Choroid plexus epithelial cell (primary cell): ENCODE measurements at regions not wholly inside any gene's neighbourhood (a gene's known extent, or its start where the extent isn't known, plus 50 kb on each side); places are given as distances from the start of the nearest gene placed in this dataset.

Source experiments
- DNase-seq: peaks from one replicate; pipeline ENCODE4 v3.0.0-alpha.2; 2010; ENCODE audit warnings: low read depth
- H3K4me3 ChIP-seq: 2 replicates; pipeline ENCODE4 v1.5.1; 2011; ENCODE audit warnings: low read depth, mild to moderate bottlenecking, control low read depth, low read length, moderate library complexity
- CTCF ChIP-seq: conservative IDR thresholded peaks from 2 replicates; pipeline ENCODE4 v1.5.1; 2011; ENCODE audit warnings: low read depth, mild to moderate bottlenecking, control low read depth, inconsistent platforms, low read length, moderate library complexity

GRCh38 chr1:114260805-114261484 is 107.3 kb upstream of the SYT6 start:
- TF ChIP-seq CTCF = no peak
- DNase-seq = no peak

DNA sequence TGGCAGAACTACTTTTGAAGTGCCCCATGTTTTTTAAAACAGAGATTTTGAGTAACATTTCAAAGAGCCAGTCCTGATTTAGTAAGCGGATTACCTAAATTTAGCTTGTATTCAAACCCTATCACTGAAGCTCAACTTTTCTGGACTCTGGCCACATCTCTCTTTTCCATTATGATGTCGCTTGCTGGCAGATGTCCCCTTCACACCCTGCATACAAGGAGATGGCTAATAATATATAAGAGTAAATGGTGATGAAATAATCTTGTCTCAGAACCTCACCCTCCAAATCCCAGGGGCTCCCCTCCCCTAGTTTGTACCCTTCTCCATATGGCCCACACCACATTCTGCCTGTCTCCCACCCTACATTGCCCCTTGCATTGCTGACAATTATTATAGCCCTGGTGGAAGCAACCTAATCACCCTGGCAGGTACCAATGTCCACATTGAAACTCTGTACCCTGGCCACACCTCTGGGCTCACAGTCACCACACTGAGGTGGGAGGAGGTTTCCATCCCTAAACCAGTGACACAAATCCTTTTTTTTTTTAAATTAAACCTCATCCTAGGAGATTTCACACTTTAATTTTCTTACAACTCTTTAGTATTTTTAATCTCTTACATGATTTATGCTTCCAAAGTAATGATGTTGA is 106.0 kb upstream of the SYT6 start:
- no peak overlapping the region for H3K4me3 ChIP-seq
- TF ChIP-seq CTCF = no peak
- no peak for DNase-seq

More at GRCh38 chr1:114260805-114261484, 107.3 kb upstream of the SYT6 start:
- no peak overlapping the region for H3K4me3 ChIP-seq

GRCh38 chr1:114258633-114259032 is 105.0 kb upstream of the SYT6 start:
- H3K4me3 ChIP-seq = no peak overlapping the region
- no peak for DNase-seq
- TF ChIP-seq CTCF = no peak

- no peak for TF ChIP-seq CTCF
- H3K4me3 ChIP-seq = no peak overlapping the region
- no peak for DNase-seq
Observed at GRCh38 chr1:114258074-114258473, 104.4 kb upstream of the SYT6 start.

DNA sequence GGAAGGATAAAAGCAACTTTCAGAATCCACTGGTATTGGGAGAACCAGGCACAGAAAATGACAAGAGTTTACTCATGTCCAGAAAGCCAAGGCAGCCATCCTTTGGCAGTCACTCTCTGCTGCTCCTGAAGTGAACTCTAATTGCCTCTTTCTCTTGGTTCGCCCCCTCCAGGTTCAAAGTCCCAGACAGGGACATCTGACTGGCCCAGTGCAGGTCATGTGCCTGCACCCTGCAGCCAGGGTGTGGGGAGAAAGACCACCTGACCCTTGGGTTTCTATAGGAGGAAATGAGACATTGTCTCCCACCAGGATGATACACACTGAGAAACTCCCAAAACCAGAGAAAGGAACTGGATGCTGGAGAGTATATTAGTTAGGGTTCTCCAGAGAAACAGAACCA is 103.9 kb upstream of the SYT6 start:
- no peak for DNase-seq
- no peak for TF ChIP-seq CTCF
- H3K4me3 ChIP-seq = no peak overlapping the region

DNA sequence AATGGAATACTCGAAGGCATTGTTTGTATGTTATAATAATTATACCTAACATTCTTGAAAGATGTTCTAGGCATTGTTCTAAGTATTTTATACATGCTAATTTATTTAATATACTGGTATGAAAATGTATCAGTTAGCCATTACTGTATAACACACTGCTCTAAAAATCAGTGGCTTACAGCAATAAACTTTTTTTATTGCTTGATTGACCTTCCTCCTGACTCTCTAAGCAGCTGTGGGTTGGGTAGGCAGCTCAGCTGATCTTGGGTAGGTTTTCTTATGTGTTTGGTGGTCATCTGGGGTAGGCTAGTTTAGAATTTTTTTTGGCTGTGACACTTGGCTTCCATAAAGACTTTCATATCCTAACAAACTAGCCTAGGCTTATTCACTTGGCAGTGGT is 100.2 kb upstream of the SYT6 start:
- no peak for TF ChIP-seq CTCF
- no peak overlapping the region for H3K4me3 ChIP-seq
- DNase-seq = no peak

GRCh38 chr1:114251573-114251939 is 97.9 kb upstream of the SYT6 start:
- no peak for TF ChIP-seq CTCF
- no peak overlapping the region for H3K4me3 ChIP-seq
- no peak for DNase-seq
